ENCODE measurements at regions not wholly inside any gene's neighbourhood (a gene's known extent, or its start where the extent isn't known, plus 50 kb on each side); places are given as distances from the start of the nearest gene placed in this dataset.

- DNase-seq (ENCODE audit: low read depth), result no peak
Measured at GRCh38 chr7:124692425-124692824, 73.2 kb downstream of the GPR37 start.

- DNase-seq (ENCODE audit: low read depth), result no peak
Measured at GRCh38 chr7:124690840-124691239, 74.8 kb downstream of the GPR37 start.

GRCh38 chr7:124689931-124690330 lies 75.7 kb downstream of the GPR37 start:
- DNase-seq (ENCODE audit: low read depth), result no peak

DNA sequence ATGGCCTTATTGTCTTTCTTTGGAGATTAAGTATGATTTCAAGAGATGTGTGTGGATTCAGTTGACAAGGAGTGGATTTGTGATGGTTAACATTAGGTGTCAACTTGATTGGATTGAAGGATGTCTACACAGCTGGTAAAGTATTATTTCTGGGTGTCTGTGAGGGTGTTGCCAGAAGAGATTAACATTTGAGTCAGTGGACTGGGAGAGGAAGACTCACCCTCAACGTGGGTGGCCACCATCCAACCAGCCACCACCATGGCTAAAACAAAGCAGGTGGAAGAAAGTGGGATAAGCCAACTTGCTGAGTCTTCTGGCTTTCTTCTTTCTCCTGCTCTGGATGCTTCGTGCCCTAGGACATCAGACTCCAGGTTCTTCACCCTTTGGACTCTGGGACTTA lies 76.1 kb downstream of the GPR37 start:
- no peak for DNase-seq (ENCODE audit: low read depth)

- no peak for DNase-seq (ENCODE audit: low read depth)
Measured at GRCh38 chr7:124688991-124689390, 76.6 kb downstream of the GPR37 start.

GRCh38 chr7:124686543-124687171 lies 78.9 kb downstream of the GPR37 start:
- no peak for DNase-seq (ENCODE audit: low read depth)

DNA sequence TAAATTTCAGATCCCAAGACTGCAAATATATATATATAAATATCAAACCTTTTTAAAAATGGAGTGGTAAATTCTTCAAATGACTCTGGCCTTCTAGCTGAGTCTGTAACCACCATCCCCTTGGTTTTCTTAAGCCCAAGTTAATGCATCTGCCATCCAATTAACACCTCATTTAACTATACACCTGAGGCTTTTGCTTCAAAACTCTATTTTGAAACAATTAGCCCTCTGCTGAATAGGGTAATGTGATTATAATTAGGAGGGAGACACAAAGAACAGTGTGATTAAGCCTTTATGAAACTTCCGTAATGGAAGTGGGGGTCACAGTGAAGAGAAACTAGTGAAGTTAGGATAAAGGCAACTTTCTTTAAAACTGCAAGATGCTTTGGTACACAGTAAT lies 83.6 kb downstream of the GPR37 start:
- DNase-seq (ENCODE audit: low read depth), result no peak

DNA sequence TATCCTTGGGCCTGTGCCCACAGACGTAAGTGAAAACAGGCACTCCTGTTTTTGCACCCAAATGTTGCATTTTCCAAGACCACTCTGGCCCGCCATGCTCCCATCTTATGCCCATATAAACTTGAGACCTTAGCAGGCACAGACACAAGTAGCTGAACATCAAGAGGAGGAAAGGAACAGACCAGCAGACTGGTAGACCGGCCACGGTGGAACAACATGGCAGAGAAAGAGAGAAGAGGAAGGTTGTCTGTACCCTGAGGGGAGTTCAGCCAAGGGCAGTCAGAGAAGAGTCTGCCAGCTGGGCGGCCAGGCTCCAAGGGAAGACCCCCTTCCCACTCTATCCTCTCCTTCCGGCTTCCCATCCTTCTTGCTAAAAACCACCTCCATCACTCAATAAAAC lies 85.3 kb downstream of the GPR37 start:
- DNase-seq (ENCODE audit: low read depth), result no peak

GRCh38 chr7:124679586-124680225 lies 85.9 kb downstream of the GPR37 start:
- no peak for DNase-seq (ENCODE audit: low read depth)

- no peak for DNase-seq (ENCODE audit: low read depth)
Measured at GRCh38 chr7:124679146-124679545, 86.4 kb downstream of the GPR37 start.

GRCh38 chr7:124674451-124674850 lies 91.1 kb downstream of the GPR37 start:
- DNase-seq (ENCODE audit: low read depth), result no peak

DNA sequence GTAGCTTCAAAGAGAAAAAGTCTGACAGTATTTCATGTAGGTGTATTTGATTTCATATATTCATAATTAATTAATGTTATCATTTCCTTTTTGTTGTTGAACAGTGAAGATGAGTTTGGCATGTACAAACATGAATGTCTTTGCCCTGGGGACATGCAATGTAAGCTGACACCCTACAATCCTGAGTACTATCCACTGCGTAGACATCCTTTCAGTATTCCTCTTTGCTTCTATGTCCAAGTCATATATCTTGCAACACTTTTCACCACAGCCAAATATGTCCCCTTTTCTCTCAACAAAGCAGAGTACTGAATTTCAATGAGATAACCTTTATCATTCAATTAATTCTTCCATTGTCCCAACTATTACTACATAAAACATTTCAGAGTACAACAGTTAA lies 93.6 kb downstream of the GPR37 start:
- no peak for DNase-seq (ENCODE audit: low read depth)

DNA sequence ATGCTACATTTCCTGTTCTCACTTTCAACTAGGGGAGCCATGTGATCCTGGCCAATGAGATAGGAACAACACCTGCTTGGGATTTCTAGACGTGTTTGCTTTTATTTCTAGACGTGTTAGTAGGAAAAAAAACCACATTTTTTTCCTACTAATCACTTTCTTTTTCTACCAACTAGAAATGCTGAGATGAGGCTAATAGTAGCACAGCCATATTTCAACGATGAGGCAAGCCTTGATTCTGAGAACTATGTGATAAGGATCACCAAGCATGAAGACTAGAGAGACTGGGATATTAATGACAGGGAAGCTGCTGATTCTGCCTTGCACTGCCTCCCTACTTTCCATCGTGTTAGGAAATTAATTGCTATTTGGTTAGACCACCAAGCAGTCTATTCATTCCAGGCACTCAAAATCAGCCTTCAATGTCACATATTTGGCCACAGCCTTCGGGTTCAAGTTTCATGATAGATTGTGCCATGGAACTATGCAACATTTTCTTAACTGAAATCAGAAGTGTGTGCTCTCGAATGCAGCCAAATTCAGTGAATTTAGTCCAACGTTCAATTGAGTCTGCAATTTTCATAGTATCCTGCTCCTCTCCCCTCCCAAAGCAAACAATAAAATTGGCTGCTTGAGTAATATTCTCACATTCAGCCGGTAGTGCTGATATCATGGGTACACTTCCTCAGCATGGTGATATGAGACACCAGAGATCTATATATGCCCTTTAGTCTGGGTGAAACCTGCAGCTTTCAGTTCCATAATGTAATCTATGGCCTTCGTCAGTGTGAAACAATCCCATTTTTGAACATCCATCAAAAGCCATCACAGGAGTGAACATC lies 98.1 kb downstream of the GPR37 start:
- DNase-seq (ENCODE audit: low read depth), result no peak

GRCh38 chr7:124662937-124663336 lies 102.7 kb downstream of the GPR37 start:
- no peak for DNase-seq (ENCODE audit: low read depth)

DNA sequence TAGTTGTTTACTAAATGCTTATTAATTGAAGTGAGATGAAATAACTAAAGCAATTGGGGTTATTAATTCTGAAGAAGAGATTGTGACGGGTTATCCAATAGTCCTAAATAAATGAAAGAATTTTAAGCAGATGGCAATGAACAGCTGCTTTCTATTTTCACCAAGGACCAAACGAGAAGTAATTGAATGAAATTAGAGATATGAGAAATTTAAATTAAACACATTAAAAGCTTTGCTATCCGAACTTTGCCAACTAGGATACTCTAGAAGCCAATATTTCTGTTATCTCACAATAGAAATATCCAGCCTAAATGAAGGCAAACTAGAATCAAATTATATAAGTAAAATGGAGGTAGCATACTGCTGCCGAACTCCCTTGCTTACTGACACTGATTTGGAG lies 103.2 kb downstream of the GPR37 start:
- DNase-seq (ENCODE audit: low read depth), result no peak

DNA sequence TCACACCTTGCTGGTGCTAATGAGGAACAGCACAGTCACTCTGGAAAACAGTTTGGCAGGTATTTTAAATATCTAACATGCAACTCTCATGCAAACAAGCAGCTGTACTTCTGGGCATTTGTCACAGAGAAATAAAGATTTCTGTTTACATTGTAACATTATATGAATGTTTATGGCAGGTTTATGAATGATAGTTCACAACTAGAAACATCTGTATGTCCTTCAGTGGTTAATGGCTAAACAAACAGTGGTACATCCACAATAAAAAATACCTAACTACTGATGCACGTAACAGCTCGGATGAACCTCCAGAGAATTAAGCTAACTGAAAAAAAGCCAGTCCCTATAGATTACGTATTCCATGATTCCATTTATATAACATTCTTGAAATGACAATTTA lies 109.6 kb downstream of the GPR37 start:
- no peak for DNase-seq (ENCODE audit: low read depth)

DNA sequence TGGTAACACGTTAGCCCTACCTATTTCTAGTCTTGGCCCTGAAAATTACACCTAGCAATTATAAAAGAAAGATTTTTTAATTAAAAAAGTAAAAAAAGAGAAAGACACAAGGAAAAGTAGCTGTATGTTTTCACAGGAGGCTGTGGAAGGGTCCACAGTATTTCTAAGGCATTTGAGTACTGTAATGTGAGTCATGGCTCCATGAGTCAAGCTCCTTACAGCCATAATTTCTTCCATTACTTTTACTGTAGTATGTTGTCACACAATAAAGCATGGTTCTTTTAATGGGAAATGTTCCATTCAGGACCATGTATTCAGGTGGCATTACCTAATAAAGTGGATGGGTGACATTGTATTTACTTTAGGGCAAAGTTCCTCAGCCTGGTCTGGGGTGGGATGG lies 113.4 kb downstream of the GPR37 start:
- DNase-seq (ENCODE audit: low read depth), result no peak

DNA sequence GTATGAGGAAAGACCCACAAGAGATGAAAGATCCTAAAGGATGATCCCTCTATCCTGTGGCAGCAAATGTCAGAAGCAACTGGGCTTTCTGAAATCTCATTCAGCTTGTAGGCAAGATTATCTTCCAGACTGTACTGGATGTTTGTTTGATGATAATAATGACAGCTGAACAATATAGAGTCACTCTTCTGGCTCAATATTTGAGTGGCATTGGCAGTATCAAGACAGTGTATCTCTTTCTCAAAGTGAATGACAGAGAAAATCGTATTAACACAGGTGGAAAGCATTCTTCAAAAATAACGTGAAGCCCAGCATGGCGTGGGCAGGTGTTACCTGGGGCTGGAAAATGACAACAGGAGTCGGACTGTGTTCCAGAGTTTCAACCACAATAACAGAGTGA lies 114.5 kb downstream of the GPR37 start:
- no peak for DNase-seq (ENCODE audit: low read depth)

- DNase-seq (ENCODE audit: low read depth), result no peak
Measured at GRCh38 chr7:124649397-124650014, 116.1 kb downstream of the GPR37 start.

DNA sequence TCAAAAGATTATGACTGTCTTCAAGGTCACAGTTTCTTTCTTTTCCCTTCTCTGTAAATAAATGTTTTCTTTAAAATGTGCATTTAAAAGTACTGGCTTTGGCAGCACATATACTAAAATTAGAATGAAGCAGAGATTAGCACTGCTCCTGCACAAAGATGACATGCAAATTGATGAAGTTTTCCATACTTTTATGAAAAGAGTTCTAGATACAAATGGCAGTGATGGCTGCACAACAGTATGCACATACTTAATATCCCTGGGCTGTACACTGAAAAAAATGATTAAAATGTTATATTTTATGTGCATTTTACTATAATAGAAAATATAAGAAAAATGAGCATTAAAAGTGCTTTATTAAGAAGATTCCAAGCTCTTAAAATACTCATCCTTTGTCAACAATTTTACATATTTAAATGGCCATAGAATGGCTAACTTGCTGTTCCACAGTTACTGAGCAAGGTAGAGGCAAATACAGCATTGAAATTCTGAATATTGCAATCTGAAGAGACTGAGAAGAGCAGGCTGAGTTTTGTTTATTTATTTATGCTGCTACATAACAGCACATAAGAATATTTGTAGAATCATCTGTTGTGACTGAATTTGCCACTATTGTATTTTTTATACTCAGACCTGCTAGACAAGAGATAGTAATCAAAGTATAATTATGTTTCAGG lies 117.8 kb downstream of the GPR37 start:
- DNase-seq (ENCODE audit: low read depth), result no peak

DNA sequence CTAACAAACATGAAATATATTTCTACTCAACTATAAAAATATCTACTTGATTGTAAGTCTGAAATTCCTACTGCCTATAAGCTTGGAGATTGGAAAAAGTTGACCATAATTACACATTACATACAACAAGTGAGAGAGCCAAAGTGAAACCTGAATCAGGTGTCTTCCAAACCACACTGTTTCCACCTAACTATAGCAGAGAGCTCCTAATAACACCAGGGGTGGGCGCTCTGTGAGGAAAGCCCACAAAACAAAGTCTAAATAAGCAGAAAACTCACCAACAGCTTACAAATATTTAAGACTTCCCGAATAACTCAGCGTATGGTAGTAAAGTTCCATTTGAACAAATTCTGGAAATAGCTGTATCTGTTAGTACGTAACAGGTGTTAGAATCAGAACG lies 119.9 kb downstream of the GPR37 start:
- no peak for DNase-seq (ENCODE audit: low read depth)

DNA sequence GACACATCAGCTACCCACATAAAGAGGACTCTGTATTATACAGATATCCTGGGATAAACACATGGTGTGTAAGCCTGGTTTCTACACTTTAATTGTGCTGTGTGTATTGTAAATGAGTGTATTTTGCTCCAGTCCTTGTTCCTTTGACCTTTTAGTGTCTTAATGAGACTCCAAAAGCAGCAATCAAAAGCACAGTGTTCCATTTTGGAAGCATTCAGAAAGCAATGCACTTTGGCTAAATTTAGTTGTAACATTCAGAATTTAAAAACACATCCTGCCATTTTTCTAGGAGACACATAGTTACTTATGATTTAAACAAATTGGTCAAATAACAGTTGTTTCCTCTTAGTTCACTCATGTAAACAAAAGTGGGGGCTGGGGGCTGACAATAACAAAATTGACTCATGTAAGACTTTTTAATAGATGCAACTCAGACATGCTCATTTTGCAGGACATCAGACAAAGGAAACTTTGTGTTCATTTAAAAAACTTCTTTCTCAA lies 122.2 kb downstream of the GPR37 start:
- DNase-seq (ENCODE audit: low read depth), result no peak

Measured in CMK (cell line).